ENCODE measurements at regions not wholly inside any gene's neighbourhood (a gene's known extent, or its start where the extent isn't known, plus 50 kb on each side); places are given as distances from the start of the nearest gene placed in this dataset.

GRCh38 chr17:62125307-62125706 is 60.2 kb upstream of the MED13 start:
- TF ChIP-seq CTCF (IDR thresholded peaks at IDR 0.05): no peak
- TF ChIP-seq POLR2A (IDR thresholded peaks at IDR 0.05): no peak
